Esophagus squamous epithelium (tissue), 5 donors: ENCODE measurements at regions not wholly inside any gene's neighbourhood (a gene's known extent, or its start where the extent isn't known, plus 50 kb on each side); places are given as distances from the start of the nearest gene placed in this dataset.

ENCODE experiments used
- DNase-seq: peaks from one replicate; lab custom pipeline; 2025; lab: John Stamatoyannopoulos, UW
- H3K27ac ChIP-seq, 4 donors: fragments of 200-600 bp; sonication (generic); one replicate each; pipeline ENCODE4 v1.5.1; 2016 to 2019; ENCODE audit warnings: mild to moderate bottlenecking in 1 of 4
- H3K27me3 ChIP-seq, 4 donors: fragments of 200-600 bp; sonication (generic); 1 replicate in 3 of 4; 2 replicates in 1 of 4; pipeline versions ENCODE4 v1.5.1 to v1.6.0; 2017 to 2021; ENCODE audit warnings: antibody characterized with exemption in 1 of 4
- H3K36me3 ChIP-seq, 3 donors: fragments of 200-600 bp; sonication (generic); one replicate each; pipeline ENCODE4 v1.5.1; 2016 to 2019
- H3K4me1 ChIP-seq, 3 donors: fragments of 200-600 bp; sonication (generic); one replicate each; pipeline ENCODE4 v1.5.1; 2017 to 2019
- H3K4me3 ChIP-seq, 4 donors: fragments of 200-600 bp; sonication (generic); 1 replicate in 3 of 4; 2 replicates in 1 of 4; pipeline ENCODE4 v1.5.1; 2016 to 2019; ENCODE audit warnings: mild to moderate bottlenecking in 2 of 4, moderate library complexity in 1 of 4
- H3K9me3 ChIP-seq, 3 donors: fragments of 200-600 bp; sonication (generic); one replicate each; pipeline ENCODE4 v1.5.1; 2016 to 2019
- POLR2A ChIP-seq, 4 donors: fragments of 450-650 bp; IDR thresholded peaks; one replicate each; pipeline ENCODE4 v1.6.1; 2017; ENCODE audit warnings: antibody characterized with exemption in 4 of 4, mild to moderate bottlenecking in 4 of 4, moderate library complexity in 3 of 4
- WGBS, 2 donors: methylation state at CpG; one replicate each; pipeline ENCODE4 v1.1.5; 2018; 5-methylcytosine and 5-hydroxymethylcytosine counted together
- intact Hi-C: fragments of 100-400 bp; cut with DNase I; formaldehyde crosslinking; loops from one replicate; pipeline ENCODE4 v1.15.0; 2022
- TF ChIP-seq, protein P1 (sequence below), 6 experiments: fragments of 450-650 bp in 4 of 6; fragments of 200-600 bp in 2 of 6; sonication (generic) in 2 of 6; IDR thresholded peaks; one replicate each; pipeline ENCODE4 v1.5.1; 2016 to 2019; ENCODE audit warnings: antibody characterized with exemption in 6 of 6, mild to moderate bottlenecking in 4 of 6, moderate library complexity in 4 of 6
- donor health status: DM: yes; HTN: yes; CAD: no.

- Histone ChIP-seq H3K4me3 (no peak overlapping the region), H3K4me1 (no peaks in the 10 kb centered on the region), H3K27ac (no peak overlapping the region), H3K36me3 (no peaks in the 10 kb centered on the region), H3K27me3 (peaks cover 0 to 49% (median 0%) of the 10 kb centered on the region in 4 donors), H3K9me3 (no peaks in the 10 kb centered on the region)
- no peak for DNase-seq
- WGBS, 2 donors: 61 to 68% methylated on average over 3 to 4 of the region's 6 CpGs
- intact Hi-C loops: no loop called here
- no peak for TF ChIP-seq POLR2A (IDR thresholded peaks at IDR 0.05)
- TF ChIP-seq, protein P1, sequence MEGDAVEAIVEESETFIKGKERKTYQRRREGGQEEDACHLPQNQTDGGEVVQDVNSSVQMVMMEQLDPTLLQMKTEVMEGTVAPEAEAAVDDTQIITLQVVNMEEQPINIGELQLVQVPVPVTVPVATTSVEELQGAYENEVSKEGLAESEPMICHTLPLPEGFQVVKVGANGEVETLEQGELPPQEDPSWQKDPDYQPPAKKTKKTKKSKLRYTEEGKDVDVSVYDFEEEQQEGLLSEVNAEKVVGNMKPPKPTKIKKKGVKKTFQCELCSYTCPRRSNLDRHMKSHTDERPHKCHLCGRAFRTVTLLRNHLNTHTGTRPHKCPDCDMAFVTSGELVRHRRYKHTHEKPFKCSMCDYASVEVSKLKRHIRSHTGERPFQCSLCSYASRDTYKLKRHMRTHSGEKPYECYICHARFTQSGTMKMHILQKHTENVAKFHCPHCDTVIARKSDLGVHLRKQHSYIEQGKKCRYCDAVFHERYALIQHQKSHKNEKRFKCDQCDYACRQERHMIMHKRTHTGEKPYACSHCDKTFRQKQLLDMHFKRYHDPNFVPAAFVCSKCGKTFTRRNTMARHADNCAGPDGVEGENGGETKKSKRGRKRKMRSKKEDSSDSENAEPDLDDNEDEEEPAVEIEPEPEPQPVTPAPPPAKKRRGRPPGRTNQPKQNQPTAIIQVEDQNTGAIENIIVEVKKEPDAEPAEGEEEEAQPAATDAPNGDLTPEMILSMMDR (IDR thresholded peaks at IDR 0.05): no peak
Observed at GRCh38 chr9:126033318-126033717, 286.1 kb downstream of the PBX3 start.

GRCh38 chr9:126033956-126034355 lies 286.8 kb downstream of the PBX3 start:
- Histone ChIP-seq H3K9me3 (no peaks in the 10 kb centered on the region), H3K27me3 (peaks cover 0 to 49% (median 0%) of the 10 kb centered on the region in 4 donors), H3K4me1 (no peaks in the 10 kb centered on the region), H3K4me3 (no peak overlapping the region), H3K36me3 (no peaks in the 10 kb centered on the region), H3K27ac (no peak overlapping the region)
- no peak for DNase-seq
- intact Hi-C loops: no loop called here
- WGBS, 2 donors: 56 to 80% methylated on average over 1 to 3 of the region's 4 CpGs
- TF ChIP-seq, protein P1 (IDR thresholded peaks at IDR 0.05): no peak
- TF ChIP-seq POLR2A (IDR thresholded peaks at IDR 0.05): no peak

DNA sequence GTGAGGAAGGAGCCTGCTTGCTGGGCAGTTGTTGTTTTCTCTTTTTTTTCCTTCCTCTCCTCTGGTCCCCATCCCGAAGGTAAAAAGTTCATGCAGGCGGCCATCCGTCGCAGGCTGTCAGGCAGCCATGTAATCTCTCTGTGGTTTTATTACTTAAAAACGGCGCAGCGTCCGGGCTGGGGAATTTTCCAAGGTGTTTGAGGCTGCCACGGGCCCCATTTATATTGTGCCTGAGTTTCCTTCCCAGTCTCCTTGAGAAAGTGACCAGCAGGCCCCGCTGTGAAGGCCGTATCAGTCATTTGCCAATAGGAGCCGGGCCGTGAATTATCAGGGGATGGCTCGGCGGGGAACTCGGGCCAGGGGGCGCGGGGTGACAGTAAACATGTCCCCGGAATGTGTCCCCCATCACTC lies 289.7 kb downstream of the PBX3 start:
- WGBS, 2 donors: 46 to 53% methylated on average over 8 to 15 of the region's 19 CpGs
- DNase-seq: no peak
- intact Hi-C loops: no loop called here

DNA sequence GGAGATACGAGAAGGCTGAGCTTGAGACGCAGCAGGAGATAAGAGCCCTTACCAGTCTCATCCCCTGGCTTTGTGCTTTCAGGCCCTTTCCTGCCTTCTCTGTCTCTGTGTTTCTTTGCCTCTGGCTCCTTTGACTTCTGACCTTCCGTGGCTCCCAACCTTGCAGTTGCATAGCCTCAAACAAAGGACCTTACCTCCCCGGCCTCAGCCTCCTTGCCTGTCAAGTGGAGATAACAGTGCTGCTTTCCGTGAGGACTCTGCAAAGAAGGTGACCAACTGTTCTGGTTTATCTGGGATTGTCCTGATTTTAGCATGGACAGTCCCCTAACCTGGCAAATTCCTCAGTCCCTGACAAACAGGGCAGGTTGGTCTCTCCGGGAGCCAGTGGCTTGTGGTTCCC lies 287.8 kb upstream of the MVB12B start:
- intact Hi-C loops: no loop called here
- H3K27me3 ChIP-seq: peaks cover 0 to 21% (median 0%) of the 10 kb centered on the region in 4 donors
- H3K4me1 ChIP-seq: no peaks in the 10 kb centered on the region
- 75 to 78% methylated on average over 3 to 6 of the region's 6 CpGs for WGBS, 2 donors
- no peaks in the 10 kb centered on the region for H3K36me3 ChIP-seq
- no peak for DNase-seq
- H3K9me3 ChIP-seq: peaks cover 0 to 5% (median 0%) of the 10 kb centered on the region in 3 donors
- H3K4me3 ChIP-seq: no peak overlapping the region
- TF ChIP-seq POLR2A (IDR thresholded peaks at IDR 0.05): no peak
- TF ChIP-seq, protein P1 (IDR thresholded peaks at IDR 0.05): no peak
- H3K27ac ChIP-seq: no peak overlapping the region

More for the DNA sequence above, 289.7 kb downstream of the PBX3 start:
- Histone ChIP-seq H3K27me3 (peaks cover 0 to 35% (median 0%) of the 10 kb centered on the region in 4 donors), H3K9me3 (no peaks in the 10 kb centered on the region), H3K4me1 (no peaks in the 10 kb centered on the region), H3K36me3 (no peaks in the 10 kb centered on the region), H3K4me3 (no peak overlapping the region), H3K27ac (no peak overlapping the region)
- no peak for TF ChIP-seq POLR2A (IDR thresholded peaks at IDR 0.05)
- TF ChIP-seq, protein P1 (IDR thresholded peaks at IDR 0.05): no peak

GRCh38 chr9:126043681-126044080 lies 282.9 kb upstream of the MVB12B start:
- DNase-seq: no peak
- WGBS, 2 donors: 86 to 93% methylated on average over 4 of the region's 4 CpGs
- intact Hi-C loops: no loop called here
- Histone ChIP-seq H3K27me3 (peaks cover 0 to 6% (median 0%) of the 10 kb centered on the region in 4 donors), H3K36me3 (no peaks in the 10 kb centered on the region), H3K4me3 (no peak overlapping the region), H3K27ac (no peak overlapping the region), H3K4me1 (no peaks in the 10 kb centered on the region), H3K9me3 (peaks cover 0 to 31% (median 13%) of the 10 kb centered on the region in 3 donors)
- TF ChIP-seq, protein P1 (IDR thresholded peaks at IDR 0.05): no peak
- no peak for TF ChIP-seq POLR2A (IDR thresholded peaks at IDR 0.05)
